ENCODE measurements at regions not wholly inside any gene's neighbourhood (a gene's known extent, or its start where the extent isn't known, plus 50 kb on each side); places are given as distances from the start of the nearest gene placed in this dataset.

- H3K4me1 Mint-ChIP-seq (ENCODE audit: low read depth) = no peaks in the 10 kb centered on the region
- TF ChIP-seq, protein P1, sequence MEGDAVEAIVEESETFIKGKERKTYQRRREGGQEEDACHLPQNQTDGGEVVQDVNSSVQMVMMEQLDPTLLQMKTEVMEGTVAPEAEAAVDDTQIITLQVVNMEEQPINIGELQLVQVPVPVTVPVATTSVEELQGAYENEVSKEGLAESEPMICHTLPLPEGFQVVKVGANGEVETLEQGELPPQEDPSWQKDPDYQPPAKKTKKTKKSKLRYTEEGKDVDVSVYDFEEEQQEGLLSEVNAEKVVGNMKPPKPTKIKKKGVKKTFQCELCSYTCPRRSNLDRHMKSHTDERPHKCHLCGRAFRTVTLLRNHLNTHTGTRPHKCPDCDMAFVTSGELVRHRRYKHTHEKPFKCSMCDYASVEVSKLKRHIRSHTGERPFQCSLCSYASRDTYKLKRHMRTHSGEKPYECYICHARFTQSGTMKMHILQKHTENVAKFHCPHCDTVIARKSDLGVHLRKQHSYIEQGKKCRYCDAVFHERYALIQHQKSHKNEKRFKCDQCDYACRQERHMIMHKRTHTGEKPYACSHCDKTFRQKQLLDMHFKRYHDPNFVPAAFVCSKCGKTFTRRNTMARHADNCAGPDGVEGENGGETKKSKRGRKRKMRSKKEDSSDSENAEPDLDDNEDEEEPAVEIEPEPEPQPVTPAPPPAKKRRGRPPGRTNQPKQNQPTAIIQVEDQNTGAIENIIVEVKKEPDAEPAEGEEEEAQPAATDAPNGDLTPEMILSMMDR (IDR thresholded peaks at IDR 0.05) = no peak
- no peak for DNase-seq (ENCODE audit: low spot score)
- H3K9me3 Mint-ChIP-seq (ENCODE audit: low read depth) = no peaks in the 10 kb centered on the region
- no peaks in the 10 kb centered on the region for H3K36me3 Mint-ChIP-seq (ENCODE audit: low read depth)
- peaks cover 28% of the 10 kb centered on the region for H3K27me3 Mint-ChIP-seq (ENCODE audit: low read depth)
- no peak overlapping the region for H3K4me3 Mint-ChIP-seq (ENCODE audit: unreplicated experiment)
- H3K27ac Mint-ChIP-seq (ENCODE audit: unreplicated experiment) = no peak overlapping the region
Measured at GRCh38 chr2:75428060-75428459, 132.7 kb downstream of the EVA1A start.

DNA sequence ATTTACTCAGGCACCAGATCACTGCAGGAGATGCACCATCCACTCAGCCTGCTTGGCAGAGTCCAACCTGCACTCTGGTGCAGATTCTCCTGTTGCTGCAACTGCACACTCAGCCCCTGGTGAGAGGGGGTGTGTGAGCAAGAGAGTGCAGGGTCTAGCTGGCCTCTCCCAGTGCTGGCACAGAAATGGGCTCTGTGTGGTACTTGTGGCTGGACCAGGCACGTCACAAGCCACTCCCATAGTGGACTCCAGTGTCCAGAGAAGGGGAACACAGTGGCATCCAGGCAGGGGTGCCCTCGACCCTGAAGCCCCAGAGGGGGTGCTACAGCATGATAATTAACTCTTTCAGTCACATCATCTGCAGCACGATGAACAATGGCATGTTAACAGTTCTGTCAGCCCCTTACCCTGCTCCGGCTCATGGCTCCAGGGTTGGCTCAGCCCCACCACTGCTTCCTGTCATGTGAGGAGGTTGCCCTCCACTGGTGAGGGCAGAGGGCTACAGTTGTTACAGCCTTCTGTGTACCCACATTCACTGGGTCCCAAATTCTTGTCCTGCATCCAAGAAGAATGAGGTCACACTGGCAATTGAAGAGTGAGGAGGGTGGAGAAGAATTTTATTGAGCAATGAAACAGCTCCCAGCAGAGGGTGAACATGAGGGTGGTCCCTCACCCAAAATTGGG is 135.7 kb downstream of the EVA1A start:
- Mint-ChIP-seq H3K27ac (ENCODE audit: unreplicated experiment) (no peak overlapping the region), H3K36me3 (ENCODE audit: low read depth) (no peaks in the 10 kb centered on the region), H3K4me1 (ENCODE audit: low read depth) (no peaks in the 10 kb centered on the region), H3K27me3 (ENCODE audit: low read depth) (peaks cover 44% of the 10 kb centered on the region), H3K9me3 (ENCODE audit: low read depth) (no peaks in the 10 kb centered on the region), H3K4me3 (ENCODE audit: unreplicated experiment) (no peak overlapping the region)
- TF ChIP-seq, protein P1 (IDR thresholded peaks at IDR 0.05) = no peak
- no peak for DNase-seq (ENCODE audit: low spot score)

- no peak for DNase-seq (ENCODE audit: low spot score)
- no peak overlapping the region for H3K4me3 Mint-ChIP-seq (ENCODE audit: unreplicated experiment)
- TF ChIP-seq, protein P1 (IDR thresholded peaks at IDR 0.05) = no peak
- H3K27me3 Mint-ChIP-seq (ENCODE audit: low read depth) = peaks cover 42% of the 10 kb centered on the region
- no peak overlapping the region for H3K27ac Mint-ChIP-seq (ENCODE audit: unreplicated experiment)
- H3K9me3 Mint-ChIP-seq (ENCODE audit: low read depth) = no peaks in the 10 kb centered on the region
- H3K4me1 Mint-ChIP-seq (ENCODE audit: low read depth) = peaks cover 2% of the 10 kb centered on the region
- no peaks in the 10 kb centered on the region for H3K36me3 Mint-ChIP-seq (ENCODE audit: low read depth)
Measured at GRCh38 chr2:75421986-75422385, 138.8 kb downstream of the EVA1A start.

- peaks cover 44% of the 10 kb centered on the region for H3K27me3 Mint-ChIP-seq (ENCODE audit: low read depth)
- TF ChIP-seq, protein P1 (IDR thresholded peaks at IDR 0.05) = no peak
- H3K4me3 Mint-ChIP-seq (ENCODE audit: unreplicated experiment) = no peak overlapping the region
- no peaks in the 10 kb centered on the region for H3K9me3 Mint-ChIP-seq (ENCODE audit: low read depth)
- H3K27ac Mint-ChIP-seq (ENCODE audit: unreplicated experiment) = peak overlapping the region; percentile 17
- H3K4me1 Mint-ChIP-seq (ENCODE audit: low read depth) = peaks cover 3% of the 10 kb centered on the region
- DNase-seq (ENCODE audit: low spot score) = no peak
- no peaks in the 10 kb centered on the region for H3K36me3 Mint-ChIP-seq (ENCODE audit: low read depth)
Measured at GRCh38 chr2:75416420-75417342, 144.1 kb downstream of the EVA1A start.

DNA sequence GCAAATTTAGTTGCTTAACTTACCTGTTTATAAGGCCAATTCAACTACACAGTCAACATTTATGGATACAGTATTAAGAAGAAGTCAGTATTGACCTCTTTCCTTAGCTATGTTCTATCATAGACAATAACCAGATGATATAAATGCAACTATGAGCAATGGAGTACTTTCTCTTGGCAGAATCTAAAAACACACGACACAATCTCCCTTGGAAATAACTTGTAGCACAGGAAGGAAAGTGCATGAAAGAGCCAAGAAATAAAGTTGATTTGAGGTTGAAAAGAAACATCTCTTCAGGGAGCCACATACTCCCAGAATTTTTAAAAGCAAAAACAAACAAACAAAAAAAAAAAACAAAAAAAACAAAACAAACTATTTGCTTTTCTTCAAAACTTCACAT is 145.0 kb downstream of the EVA1A start:
- peaks cover 3% of the 10 kb centered on the region for H3K4me1 Mint-ChIP-seq (ENCODE audit: low read depth)
- no peak for DNase-seq (ENCODE audit: low spot score)
- peaks cover 4% of the 10 kb centered on the region for H3K9me3 Mint-ChIP-seq (ENCODE audit: low read depth)
- no peak overlapping the region for H3K27ac Mint-ChIP-seq (ENCODE audit: unreplicated experiment)
- H3K4me3 Mint-ChIP-seq (ENCODE audit: unreplicated experiment) = no peak overlapping the region
- H3K27me3 Mint-ChIP-seq (ENCODE audit: low read depth) = peaks cover 43% of the 10 kb centered on the region
- TF ChIP-seq, protein P1 (IDR thresholded peaks at IDR 0.05) = no peak
- H3K36me3 Mint-ChIP-seq (ENCODE audit: low read depth) = no peaks in the 10 kb centered on the region

Data from chondrocyte (in vitro differentiated cells).